ENCODE measurements at regions not wholly inside any gene's neighbourhood (a gene's known extent, or its start where the extent isn't known, plus 50 kb on each side); places are given as distances from the start of the nearest gene placed in this dataset.

DNA sequence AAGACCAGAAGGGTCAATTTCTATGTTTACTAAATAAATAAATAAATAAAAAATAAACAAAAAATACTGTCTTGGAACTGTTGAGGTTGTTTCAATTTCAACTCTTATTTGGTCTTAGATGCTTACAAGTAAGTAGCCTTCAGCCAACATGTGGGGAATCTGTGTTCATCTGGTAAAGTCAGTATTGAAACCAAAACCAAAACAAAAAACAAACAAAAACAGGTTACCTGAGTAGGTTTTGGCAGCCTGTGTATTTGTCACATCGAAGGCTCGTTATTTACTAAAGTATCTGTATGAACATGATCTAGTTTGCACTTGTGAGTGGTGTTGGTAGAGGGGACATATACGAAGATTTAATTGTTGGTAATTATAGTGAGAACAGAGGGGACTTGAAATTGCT lies 471.5 kb downstream of the SLITRK5 start:
- H3K27ac ChIP-seq (ENCODE audit: low read depth, low read length), result no peak overlapping the region
- CTCF ChIA-PET, result no interaction called here
- DNase-seq (ENCODE audit: low read depth, low spot score), result no peak
- no peaks in the 10 kb centered on the region for H3K27me3 ChIP-seq (ENCODE audit: control insufficient read depth, insufficient read depth, low read length)
- POLR2A ChIA-PET, result no interaction called here
- H3K9me3 ChIP-seq (ENCODE audit: control insufficient read depth, insufficient read depth, low read length), result peaks cover 3% of the 10 kb centered on the region
- TF ChIP-seq, protein P1, sequence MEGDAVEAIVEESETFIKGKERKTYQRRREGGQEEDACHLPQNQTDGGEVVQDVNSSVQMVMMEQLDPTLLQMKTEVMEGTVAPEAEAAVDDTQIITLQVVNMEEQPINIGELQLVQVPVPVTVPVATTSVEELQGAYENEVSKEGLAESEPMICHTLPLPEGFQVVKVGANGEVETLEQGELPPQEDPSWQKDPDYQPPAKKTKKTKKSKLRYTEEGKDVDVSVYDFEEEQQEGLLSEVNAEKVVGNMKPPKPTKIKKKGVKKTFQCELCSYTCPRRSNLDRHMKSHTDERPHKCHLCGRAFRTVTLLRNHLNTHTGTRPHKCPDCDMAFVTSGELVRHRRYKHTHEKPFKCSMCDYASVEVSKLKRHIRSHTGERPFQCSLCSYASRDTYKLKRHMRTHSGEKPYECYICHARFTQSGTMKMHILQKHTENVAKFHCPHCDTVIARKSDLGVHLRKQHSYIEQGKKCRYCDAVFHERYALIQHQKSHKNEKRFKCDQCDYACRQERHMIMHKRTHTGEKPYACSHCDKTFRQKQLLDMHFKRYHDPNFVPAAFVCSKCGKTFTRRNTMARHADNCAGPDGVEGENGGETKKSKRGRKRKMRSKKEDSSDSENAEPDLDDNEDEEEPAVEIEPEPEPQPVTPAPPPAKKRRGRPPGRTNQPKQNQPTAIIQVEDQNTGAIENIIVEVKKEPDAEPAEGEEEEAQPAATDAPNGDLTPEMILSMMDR (IDR thresholded peaks at IDR 0.05; ENCODE audit: low read depth, low read length), result no peak
- no peak overlapping the region for H3K4me3 ChIP-seq (ENCODE audit: low read depth, low read length)

DNA sequence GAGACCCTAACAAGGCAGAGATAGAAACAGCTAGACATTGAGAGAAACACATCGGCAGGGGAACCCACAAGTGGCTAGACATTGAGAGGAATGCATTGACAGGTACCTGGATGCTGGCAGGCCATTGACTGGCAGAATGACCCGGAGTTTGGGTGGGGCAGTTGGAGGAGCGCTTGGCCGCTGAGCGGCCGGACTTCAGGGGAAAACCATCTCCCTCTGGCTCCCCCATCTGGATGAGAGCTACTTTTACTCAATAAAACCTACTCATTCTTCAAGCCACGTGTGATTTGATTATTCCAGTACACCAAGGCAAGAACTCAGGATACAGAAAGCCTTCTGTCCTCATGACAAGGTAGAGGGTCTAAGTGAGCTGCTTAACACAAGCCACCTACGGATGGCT lies 473.4 kb downstream of the SLITRK5 start:
- H3K27me3 ChIP-seq (ENCODE audit: control insufficient read depth, insufficient read depth, low read length), result no peaks in the 10 kb centered on the region
- H3K27ac ChIP-seq (ENCODE audit: low read depth, low read length), result no peak overlapping the region
- ChIA-PET CTCF (no interaction called here), POLR2A (no interaction called here)
- DNase-seq (ENCODE audit: low read depth, low spot score), result no peak
- TF ChIP-seq, protein P1 (IDR thresholded peaks at IDR 0.05; ENCODE audit: low read depth, low read length), result no peak
- H3K4me3 ChIP-seq (ENCODE audit: low read depth, low read length), result no peak overlapping the region
- peaks cover 3% of the 10 kb centered on the region for H3K9me3 ChIP-seq (ENCODE audit: control insufficient read depth, insufficient read depth, low read length)

GRCh38 chr13:88153353-88153752 lies 482.2 kb downstream of the SLITRK5 start:
- Histone ChIP-seq H3K27ac (ENCODE audit: low read depth, low read length) (no peak overlapping the region), H3K9me3 (ENCODE audit: control insufficient read depth, insufficient read depth, low read length) (no peaks in the 10 kb centered on the region; the same call in 1 of the 2 replicates), H3K27me3 (ENCODE audit: control insufficient read depth, insufficient read depth, low read length) (no peaks in the 10 kb centered on the region), H3K4me3 (ENCODE audit: low read depth, low read length) (no peak overlapping the region)
- POLR2A ChIA-PET, result no interaction called here
- DNase-seq (ENCODE audit: low read depth, low spot score), result no peak
- TF ChIP-seq, protein P1 (IDR thresholded peaks at IDR 0.05; ENCODE audit: low read depth, low read length), result no peak
- CTCF ChIA-PET, result no interaction called here

GRCh38 chr13:88154001-88154400 lies 482.8 kb downstream of the SLITRK5 start:
- H3K4me3 ChIP-seq (ENCODE audit: low read depth, low read length), result no peak overlapping the region
- DNase-seq (ENCODE audit: low read depth, low spot score), result no peak
- no peak overlapping the region for H3K27ac ChIP-seq (ENCODE audit: low read depth, low read length)
- H3K27me3 ChIP-seq (ENCODE audit: control insufficient read depth, insufficient read depth, low read length), result no peaks in the 10 kb centered on the region
- no peaks in the 10 kb centered on the region; the same call in 1 of the 2 replicates for H3K9me3 ChIP-seq (ENCODE audit: control insufficient read depth, insufficient read depth, low read length)
- ChIA-PET CTCF (no interaction called here), POLR2A (no interaction called here)
- TF ChIP-seq, protein P1 (IDR thresholded peaks at IDR 0.05; ENCODE audit: low read depth, low read length), result no peak

- ChIA-PET POLR2A (no interaction called here), CTCF (no interaction called here)
- Histone ChIP-seq H3K9me3 (ENCODE audit: control insufficient read depth, insufficient read depth, low read length) (no peaks in the 10 kb centered on the region; the same call in 1 of the 2 replicates), H3K27ac (ENCODE audit: low read depth, low read length) (no peak overlapping the region), H3K27me3 (ENCODE audit: control insufficient read depth, insufficient read depth, low read length) (no peaks in the 10 kb centered on the region), H3K4me3 (ENCODE audit: low read depth, low read length) (no peak overlapping the region)
- TF ChIP-seq, protein P1 (IDR thresholded peaks at IDR 0.05; ENCODE audit: low read depth, low read length), result no peak
- DNase-seq (ENCODE audit: low read depth, low spot score), result no peak
Measured at GRCh38 chr13:88162076-88162702, 491.0 kb downstream of the SLITRK5 start.

Measured in AG04450 (cell line).